ENCODE measurements at regions not wholly inside any gene's neighbourhood (a gene's known extent, or its start where the extent isn't known, plus 50 kb on each side); places are given as distances from the start of the nearest gene placed in this dataset.

GRCh38 chr11:37072538-37073055 lies 474.6 kb upstream of the RAG2 start:
- no peak overlapping the region for H3K4me3 ChIP-seq (ENCODE audit: low read depth, low read length)
- no peak for DNase-seq (ENCODE audit: low read depth)

DNA sequence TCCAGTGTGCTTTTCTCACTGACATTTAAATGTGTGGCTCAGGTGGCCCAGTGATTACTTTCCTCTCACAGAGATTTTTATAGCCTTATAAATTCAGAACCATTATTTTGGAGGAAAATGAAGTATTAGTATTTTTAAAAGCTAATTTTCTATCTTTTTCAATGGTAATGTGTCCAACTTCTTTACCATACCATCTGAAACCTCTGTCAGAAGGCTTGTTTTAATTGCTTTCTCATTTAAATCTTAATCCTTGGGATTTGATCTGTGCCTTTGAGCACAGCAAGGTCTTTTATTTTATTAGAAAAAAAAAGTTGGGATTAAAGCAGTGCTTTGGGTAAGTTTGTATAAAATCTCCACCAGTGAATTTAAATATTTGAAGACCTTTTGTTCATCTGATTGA lies 452.3 kb upstream of the RAG2 start:
- no peak overlapping the region for H3K4me3 ChIP-seq (ENCODE audit: low read depth, low read length)
- no peak for DNase-seq (ENCODE audit: low read depth)

- no peak overlapping the region for H3K4me3 ChIP-seq (ENCODE audit: low read depth, low read length)
- no peak for DNase-seq (ENCODE audit: low read depth)
These were observed 442.9 kb upstream of the RAG2 start for GRCh38 chr11:37040921-37041320.

- DNase-seq (ENCODE audit: low read depth), result no peak
- H3K4me3 ChIP-seq (ENCODE audit: low read depth, low read length), result no peak overlapping the region
These were observed 440.9 kb upstream of the RAG2 start for GRCh38 chr11:37038911-37039310.

DNA sequence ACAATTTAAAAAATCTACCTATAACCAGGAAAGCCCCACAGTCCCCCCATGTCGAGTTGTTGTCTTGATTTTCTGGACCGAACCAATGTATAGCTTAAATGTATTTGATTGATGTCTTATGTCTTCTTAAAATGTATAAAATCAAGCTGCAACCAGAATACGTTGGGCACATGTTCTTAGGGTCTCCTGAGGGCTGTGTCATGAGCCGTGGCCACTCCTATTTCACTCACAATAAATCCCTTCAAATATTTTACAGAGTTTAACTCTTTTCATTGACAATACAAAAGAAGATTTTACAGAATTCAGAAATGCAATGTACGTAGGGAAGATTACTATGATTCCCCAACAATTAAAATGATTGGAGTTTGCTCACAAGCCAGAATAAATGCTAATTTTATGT lies 428.7 kb upstream of the RAG2 start:
- H3K4me3 ChIP-seq (ENCODE audit: low read depth, low read length), result no peak overlapping the region
- no peak for DNase-seq (ENCODE audit: low read depth)

- H3K4me3 ChIP-seq (ENCODE audit: low read depth, low read length), result no peak overlapping the region
- DNase-seq (ENCODE audit: low read depth), result no peak
These were observed 428.3 kb upstream of the RAG2 start for GRCh38 chr11:37026326-37026725.

DNA sequence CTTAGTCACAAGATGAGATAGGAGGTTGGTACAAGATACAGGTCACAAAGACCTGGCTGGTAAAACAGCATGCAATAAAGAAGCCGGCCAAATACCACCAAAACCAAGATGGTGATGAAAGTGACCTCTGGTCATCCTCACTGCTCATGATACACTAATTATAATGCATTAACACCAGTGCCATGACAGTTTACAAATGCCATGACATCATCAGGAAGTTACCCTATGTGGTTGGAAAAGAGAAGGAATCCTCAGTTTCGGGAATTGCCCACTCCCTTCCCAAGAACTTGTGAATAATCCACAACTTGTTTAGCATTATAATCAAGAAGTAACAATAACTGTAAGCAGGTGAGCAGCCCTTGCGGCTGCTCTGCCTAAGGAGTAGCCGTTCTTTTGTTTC lies 408.5 kb upstream of the RAG2 start:
- no peak for DNase-seq (ENCODE audit: low read depth)
- H3K4me3 ChIP-seq (ENCODE audit: low read depth, low read length), result no peak overlapping the region

GRCh38 chr11:37002831-37003230 lies 404.8 kb upstream of the RAG2 start:
- H3K4me3 ChIP-seq (ENCODE audit: low read depth, low read length), result no peak overlapping the region
- DNase-seq (ENCODE audit: low read depth), result no peak

GRCh38 chr11:36997656-36998055 lies 399.6 kb upstream of the RAG2 start:
- no peak for DNase-seq (ENCODE audit: low read depth)
- H3K4me3 ChIP-seq (ENCODE audit: low read depth, low read length), result no peak overlapping the region

DNA sequence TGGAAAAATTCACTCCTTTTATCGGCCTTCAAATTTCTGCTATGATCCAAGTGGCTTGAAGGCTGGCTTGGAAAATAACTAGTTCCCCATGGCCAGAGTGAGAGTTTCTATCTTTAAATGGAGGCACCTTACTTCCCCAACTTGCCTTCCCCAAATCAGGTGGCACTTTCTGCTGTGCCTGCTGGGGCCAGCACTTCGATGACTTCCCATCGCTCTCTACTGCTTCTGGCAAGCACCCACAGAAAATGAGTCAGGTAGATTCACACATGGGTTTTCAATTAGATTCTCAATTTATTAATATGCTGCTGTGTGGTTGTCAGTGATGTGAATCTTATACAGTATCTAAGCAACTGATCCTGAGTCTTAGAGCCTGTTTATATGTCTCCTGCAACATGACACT lies 398.8 kb upstream of the RAG2 start:
- DNase-seq (ENCODE audit: low read depth), result no peak

GRCh38 chr11:36994208-36994607 lies 396.2 kb upstream of the RAG2 start:
- H3K4me3 ChIP-seq (ENCODE audit: low read depth, low read length), result no peak overlapping the region

More for the DNA sequence above, 398.8 kb upstream of the RAG2 start:
- H3K4me3 ChIP-seq (ENCODE audit: low read depth, low read length), result no peak overlapping the region

GRCh38 chr11:36988556-36988955 lies 390.5 kb upstream of the RAG2 start:
- no peak for DNase-seq (ENCODE audit: low read depth)
- no peak overlapping the region for H3K4me3 ChIP-seq (ENCODE audit: low read depth, low read length)

More at GRCh38 chr11:36994208-36994607, 396.2 kb upstream of the RAG2 start:
- no peak for DNase-seq (ENCODE audit: low read depth)

DNA sequence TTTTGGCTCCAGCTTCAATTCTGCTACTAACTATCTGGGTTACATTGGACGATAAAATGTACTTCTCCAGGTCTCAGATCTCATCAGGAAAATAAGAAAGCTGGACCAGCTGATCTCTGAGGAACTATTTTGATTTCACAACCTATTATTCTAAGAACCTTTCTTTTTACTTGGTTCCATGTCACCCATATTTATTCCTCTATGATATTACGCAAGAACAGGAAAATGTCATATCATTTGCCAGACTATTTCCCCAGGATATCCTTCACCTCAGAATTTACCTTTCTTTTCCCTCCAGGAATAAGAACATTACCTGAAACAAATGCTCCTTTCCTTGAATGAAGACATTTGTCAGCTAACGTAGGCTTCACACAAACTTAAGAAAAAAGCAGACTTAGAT lies 387.5 kb upstream of the RAG2 start:
- no peak for DNase-seq (ENCODE audit: low read depth)
- no peak overlapping the region for H3K4me3 ChIP-seq (ENCODE audit: low read depth, low read length)

GRCh38 chr11:36976741-36977140 lies 378.7 kb upstream of the RAG2 start:
- no peak for DNase-seq (ENCODE audit: low read depth)
- no peak overlapping the region for H3K4me3 ChIP-seq (ENCODE audit: low read depth, low read length)

- no peak overlapping the region for H3K4me3 ChIP-seq (ENCODE audit: low read depth, low read length)
- DNase-seq (ENCODE audit: low read depth), result no peak
These were observed 376.7 kb upstream of the RAG2 start for GRCh38 chr11:36974771-36975170.

GRCh38 chr11:36953976-36954375 lies 355.9 kb upstream of the RAG2 start:
- H3K4me3 ChIP-seq (ENCODE audit: low read depth, low read length), result no peak overlapping the region
- no peak for DNase-seq (ENCODE audit: low read depth)

DNA sequence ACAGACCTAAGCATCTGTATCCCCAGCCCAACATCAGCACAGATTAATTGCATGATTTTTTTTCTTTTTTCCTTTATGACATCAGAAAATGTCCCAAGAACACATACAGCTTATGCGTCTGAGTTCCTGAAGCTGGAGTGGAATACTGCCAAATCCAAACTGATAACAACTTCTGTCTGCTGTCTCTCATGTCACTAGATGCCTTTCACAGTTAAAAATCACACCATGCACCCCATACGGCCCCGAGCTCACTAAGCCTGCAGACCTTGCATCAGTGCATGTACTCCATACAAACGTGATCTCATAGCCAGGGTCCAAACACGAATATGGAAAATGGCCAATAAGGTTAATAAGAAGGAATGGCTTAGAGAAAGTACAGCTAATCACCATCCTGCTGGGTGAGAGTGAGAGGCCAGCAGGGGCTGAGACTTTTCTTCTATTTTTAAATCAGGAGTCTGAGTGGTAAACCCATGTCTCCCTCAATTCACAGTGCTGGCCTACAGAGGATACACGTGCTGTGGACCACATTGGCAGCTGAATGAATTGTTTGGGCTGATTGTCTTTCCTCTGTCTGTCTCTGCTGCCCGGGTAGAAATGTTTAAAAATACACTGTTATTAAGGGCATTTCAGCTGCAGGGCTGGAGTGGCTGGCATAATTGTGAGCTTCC lies 350.6 kb upstream of the RAG2 start:
- no peak overlapping the region for H3K4me3 ChIP-seq (ENCODE audit: low read depth, low read length)
- no peak for DNase-seq (ENCODE audit: low read depth)

DNA sequence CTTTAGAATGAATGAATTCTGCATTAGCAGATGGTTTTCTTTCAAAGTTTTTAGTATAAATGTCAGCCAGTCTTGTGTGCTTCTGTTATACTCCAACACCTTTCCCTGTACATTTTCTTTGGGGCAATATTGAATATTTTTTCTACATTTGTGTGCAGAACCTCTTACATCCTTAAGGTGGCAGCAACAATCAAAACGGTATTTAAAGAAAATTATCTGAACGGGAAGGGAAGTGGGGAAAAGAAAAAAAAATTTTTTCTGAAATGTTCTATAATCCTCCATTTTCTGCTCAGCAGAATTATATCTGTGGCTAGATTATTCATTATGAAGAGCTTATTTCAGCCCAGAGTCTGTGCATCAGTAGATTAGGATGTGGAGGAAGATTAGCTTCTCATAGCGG lies 347.3 kb upstream of the RAG2 start:
- no peak for DNase-seq (ENCODE audit: low read depth)
- H3K4me3 ChIP-seq (ENCODE audit: low read depth, low read length), result no peak overlapping the region

GRCh38 chr11:36933481-36933880 lies 335.4 kb upstream of the RAG2 start:
- DNase-seq (ENCODE audit: low read depth), result no peak
- H3K4me3 ChIP-seq (ENCODE audit: low read depth, low read length), result no peak overlapping the region

DNA sequence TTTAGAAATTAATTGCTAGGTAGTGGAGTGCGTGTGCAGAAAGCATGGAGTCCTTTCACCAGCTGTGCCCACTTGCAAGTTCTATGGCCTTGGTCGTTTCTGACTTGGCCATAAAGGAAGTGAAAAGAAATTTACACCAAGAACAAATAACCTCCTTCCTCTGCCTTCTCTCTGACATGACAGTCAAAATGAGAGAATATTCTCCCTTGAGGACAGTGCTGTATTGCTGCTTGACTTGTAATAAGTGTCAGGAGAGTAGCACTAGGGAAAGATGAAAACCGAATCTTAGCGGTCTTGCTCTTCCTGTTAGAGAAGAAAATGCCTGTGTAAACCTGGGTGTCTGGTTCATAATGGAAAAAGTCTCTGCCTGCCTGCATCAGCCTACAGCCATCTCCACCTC lies 333.1 kb upstream of the RAG2 start:
- H3K4me3 ChIP-seq (ENCODE audit: low read depth, low read length), result no peak overlapping the region
- no peak for DNase-seq (ENCODE audit: low read depth)

DNA sequence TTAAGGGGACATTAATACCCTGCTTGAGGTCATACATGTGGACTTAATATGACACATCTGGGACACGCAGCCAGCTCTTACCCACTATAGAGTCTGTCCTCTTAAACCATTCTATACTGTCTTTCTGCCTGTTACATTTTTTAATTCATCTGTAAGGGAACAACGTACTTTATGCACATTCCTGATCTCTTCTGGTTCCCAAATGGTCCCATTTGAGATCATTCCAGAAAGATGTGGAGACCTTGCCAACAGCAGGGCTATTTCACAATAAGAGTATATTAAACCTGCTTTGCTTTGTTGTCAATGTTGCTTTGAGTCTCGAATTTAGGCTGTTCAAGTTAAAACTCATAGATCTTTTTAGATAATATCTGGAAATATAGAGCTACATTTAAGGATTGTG lies 332.2 kb upstream of the RAG2 start:
- DNase-seq (ENCODE audit: low read depth), result no peak
- H3K4me3 ChIP-seq (ENCODE audit: low read depth, low read length), result no peak overlapping the region

DNA sequence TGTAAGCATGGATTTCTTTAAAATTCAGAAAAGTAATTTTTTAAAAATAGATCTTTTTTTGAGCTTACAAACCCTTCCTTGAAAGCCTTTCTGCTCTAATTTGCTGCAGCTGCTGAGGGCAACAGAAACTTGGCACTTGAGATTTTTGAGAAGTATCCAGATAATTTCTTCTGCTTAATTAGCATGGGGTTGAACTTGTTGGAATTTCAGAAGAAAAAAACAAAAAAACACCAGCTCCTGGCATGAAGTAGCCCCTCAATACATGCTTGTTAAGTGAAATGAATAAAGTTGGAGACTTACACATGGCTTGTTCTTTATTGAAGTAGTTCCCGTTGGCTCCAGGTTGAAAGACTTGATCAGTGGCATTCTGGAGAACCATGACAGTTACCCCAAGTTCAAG lies 331.4 kb upstream of the RAG2 start:
- H3K4me3 ChIP-seq (ENCODE audit: low read depth, low read length), result no peak overlapping the region

More for the DNA sequence above, 331.4 kb upstream of the RAG2 start:
- DNase-seq (ENCODE audit: low read depth), result no peak
